Uterus (tissue), 2 donors: ENCODE measurements at regions not wholly inside any gene's neighbourhood (a gene's known extent, or its start where the extent isn't known, plus 50 kb on each side); places are given as distances from the start of the nearest gene placed in this dataset.

Source experiments
- CTCF ChIP-seq, 4 experiments: fragments of 200-600 bp in 2 of 4; fragments of 450-650 bp in 2 of 4; sonication (generic) in 2 of 4; IDR thresholded peaks; one replicate each; pipeline ENCODE4 v1.5.1; 2016 to 2019; ENCODE audit warnings: antibody characterized with exemption in 4 of 4, mild to moderate bottlenecking in 2 of 4, moderate library complexity in 1 of 4
- POLR2A ChIP-seq, 2 donors: fragments of 450-650 bp; IDR thresholded peaks; one replicate each; pipeline ENCODE4 v1.6.1; 2016; ENCODE audit warnings: antibody characterized with exemption in 2 of 2, mild to moderate bottlenecking in 1 of 2, moderate library complexity in 1 of 2

- no peak for TF ChIP-seq POLR2A (IDR thresholded peaks at IDR 0.05)
- no peak for TF ChIP-seq CTCF (IDR thresholded peaks at IDR 0.05)
These were observed 247.4 kb upstream of the HAND2 start for GRCh38 chr4:173777421-173777820.
